HepG2 (cell line): ENCODE measurements at regions not wholly inside any gene's neighbourhood (a gene's known extent, or its start where the extent isn't known, plus 50 kb on each side); places are given as distances from the start of the nearest gene placed in this dataset.

Experiments used
- ATAC-seq: fragments of 200-7000 bp; cut with Tn5 transposase; 3 replicates; pipeline ENCODE4 v1.9.1; 2020; ENCODE audit warnings: mild to moderate bottlenecking, moderate library complexity
- BruUV-seq: library from RNA; stranded (reverse); fragments of 400-500 nt; replicated peaks from 2 replicates; lab custom pipeline; 2021; lab: Mats Ljungman, UMichigan
- CTCF ChIA-PET: fragments of 300-600 bp; formaldehyde crosslinking; extraction: SDS; loops from one replicate; lab custom pipeline; 2021; ENCODE audit warnings: low total read pairs, inconsistent platforms, low intra/inter-chr PET ratio; lab: Yijun Ruan, JAX
- POLR2A ChIA-PET: fragments of 350-600 bp; sonication (Branson Sonifier 250); formaldehyde crosslinking; loops from one replicate; lab custom pipeline; 2020; ENCODE audit warnings: antibody characterized with exemption, inconsistent platforms; lab: Yijun Ruan, JAX
- DNase-seq: peaks from one replicate; pipeline ENCODE4 v3.0.0-alpha.2; 2015; ENCODE audit warnings: low spot score
- FAIRE-seq: peaks from 3 replicates; lab custom pipeline; 2011; peaks lifted over from hg19 to GRCh38; lab: Jason Lieb, UNC
- H2AFZ ChIP-seq: one replicate; pipeline ENCODE4 v1.6.1; 2011; ENCODE audit warnings: low read length, inconsistent platforms
- H3K27ac ChIP-seq: fragments of 300-600 bp; 3 replicates; pipeline ENCODE4 v1.8.0; 2011; ENCODE audit warnings: mixed run types, mild to moderate bottlenecking, mixed read lengths, low read length, inconsistent platforms; ENCODE audit not compliant: insufficient read depth; ENCODE audit errors: extremely low read length
- H3K27me3 ChIP-seq, 2 experiments: fragments of 200-600 bp in 1 of 2; 2 replicates in 1 of 2; 3 replicates in 1 of 2; pipeline versions ENCODE4 v1.6.0 to v1.8.0; 2011; ENCODE audit warnings: low read length in 2 of 2, mild to moderate bottlenecking in 2 of 2, moderate library complexity in 2 of 2, inconsistent platforms in 1 of 2; ENCODE audit not compliant: insufficient read depth in 2 of 2, control insufficient read depth in 1 of 2
- H3K36me3 ChIP-seq, 2 experiments: fragments of 200-600 bp in 1 of 2; replicated peaks in 1 of 2; 2 replicates in 1 of 2; 3 replicates in 1 of 2; pipeline versions ENCODE4 v1.5.1 to v1.8.0; 2011; ENCODE audit warnings: low read length in 2 of 2, inconsistent platforms in 1 of 2; ENCODE audit not compliant: insufficient read depth in 2 of 2, control insufficient read depth in 1 of 2
- H3K4me1 ChIP-seq: 2 replicates; pipeline ENCODE4 v1.5.1; 2012; ENCODE audit warnings: low read length, inconsistent platforms; ENCODE audit not compliant: insufficient read depth
- H3K4me2 ChIP-seq: 2 replicates; pipeline ENCODE4 v1.6.0; 2011; ENCODE audit warnings: low read depth, low read length, inconsistent platforms
- H3K4me3 ChIP-seq, 3 experiments: fragments of 200-600 bp in 1 of 3; sonication (generic), shearing (Covaris generic) in 1 of 3; replicated peaks in 1 of 3; 2 replicates each; pipeline ENCODE4 v1.5.1; 2011 to 2016; ENCODE audit warnings: low read length in 3 of 3, inconsistent platforms in 2 of 3, low read depth in 2 of 3, mild to moderate bottlenecking in 2 of 3, control low read depth in 1 of 3, mixed read lengths in 1 of 3; ENCODE audit not compliant: insufficient read depth in 1 of 3
- H3K79me2 ChIP-seq: one replicate; pipeline ENCODE4 v1.6.1; 2011; ENCODE audit warnings: low read length, inconsistent platforms; ENCODE audit not compliant: insufficient read depth
- H3K9ac ChIP-seq: 2 replicates; pipeline ENCODE4 v1.6.0; 2011; ENCODE audit warnings: mild to moderate bottlenecking, low read depth, low read length, inconsistent platforms; ENCODE audit not compliant: insufficient read depth
- H3K9me3 ChIP-seq: 2 replicates; pipeline ENCODE4 v1.5.1; 2012; ENCODE audit warnings: mild to moderate bottlenecking, low read length
- H4K20me1 ChIP-seq: 2 replicates; pipeline ENCODE4 v1.6.0; 2011; ENCODE audit warnings: inconsistent platforms, mild to moderate bottlenecking, low read length, moderate library complexity; ENCODE audit not compliant: insufficient read depth
- ATF6 ChIP-seq: sonication (generic); formaldehyde crosslinking; conservative IDR thresholded peaks from 2 replicates; pipeline ENCODE4 v1.4.0; 2020; ENCODE audit warnings: missing genetic modification reagents
- HDAC2 ChIP-seq: sonication (generic); formaldehyde crosslinking; IDR thresholded peaks from 2 replicates; pipeline ENCODE4 v1.4.0; 2020; ENCODE audit warnings: missing genetic modification reagents
- MLLT10 ChIP-seq: sonication (generic); formaldehyde crosslinking; IDR thresholded peaks from 2 replicates; pipeline ENCODE4 v1.4.0; 2020; ENCODE audit warnings: missing genetic modification reagents
- SRSF1 ChIP-seq: fragments of 200-400 bp; formaldehyde crosslinking; optimal IDR thresholded peaks from 2 replicates; pipeline ENCODE3; 2017; ENCODE audit warnings: mild to moderate bottlenecking, low read depth, low read length, moderate library complexity
- TFDP1 ChIP-seq: IDR thresholded peaks from 2 replicates; pipeline ENCODE4 v1.6.1; 2016; ENCODE audit warnings: missing compliant biosample characterization, missing genetic modification reagents, borderline replicate concordance
- THYN1 ChIP-seq: sonication (generic); formaldehyde crosslinking; IDR thresholded peaks from 2 replicates; pipeline ENCODE4 v1.8.1; 2023; ENCODE audit warnings: low read depth, mild to moderate bottlenecking, moderate library complexity, missing genetic modification reagents, borderline replicate concordance
- TIGD3 ChIP-seq: sonication (generic); formaldehyde crosslinking; IDR thresholded peaks from 2 replicates; pipeline ENCODE4 v1.5.1; 2020; ENCODE audit warnings: mild to moderate bottlenecking, missing genetic modification reagents, borderline replicate concordance
- U2AF1 ChIP-seq: fragments of 200-400 bp; formaldehyde crosslinking; optimal IDR thresholded peaks from 2 replicates; pipeline ENCODE3; 2017; ENCODE audit warnings: mild to moderate bottlenecking, low read depth, low read length
- ZNF414 ChIP-seq: sonication (generic); formaldehyde crosslinking; IDR thresholded peaks from 2 replicates; pipeline ENCODE4 v1.5.0; 2020; ENCODE audit warnings: missing genetic modification reagents
- ZNF577 ChIP-seq: sonication (generic); formaldehyde crosslinking; IDR thresholded peaks from 2 replicates; pipeline ENCODE4 v1.4.0; 2020; ENCODE audit warnings: mild to moderate bottlenecking, low read depth, missing genetic modification reagents, borderline replicate concordance
- ZSCAN30 ChIP-seq: sonication (generic); formaldehyde crosslinking; IDR thresholded peaks from 2 replicates; pipeline ENCODE4 v1.5.0; 2020; ENCODE audit warnings: mild to moderate bottlenecking, missing genetic modification reagents
- WGBS: methylation state at CpG from one replicate; pipeline ENCODE4 v1.1.6; 2017; ENCODE audit warnings: low lambda C conversion rate; 5-methylcytosine and 5-hydroxymethylcytosine counted together
- in situ Hi-C: cut with HindIII; loops from 2 replicates; pipeline ENCODE4 v1.10.0; 2017; ENCODE audit warnings: low pct_unique_long_range_greater_than_20kb; ENCODE audit not compliant: extremely low pct_ligation_motif_present
- intact Hi-C: fragments of 100-400 bp; cut with micrococcal nuclease; formaldehyde crosslinking; loops from one replicate; pipeline ENCODE4 v1.10.0; 2022; ENCODE audit not compliant: unreplicated experiment
- TF ChIP-seq, protein P1 (sequence below): fragments of 450-650 bp; IDR thresholded peaks from 2 replicates; pipeline ENCODE4 v1.6.1; 2016

- DNase-seq (no peak), ATAC-seq (no peak), FAIRE-seq (no peak)
- in situ Hi-C loops = no loop called here
- no peak overlapping the region for H3K4me3 ChIP-seq
- H3K9me3 ChIP-seq = peaks cover 83% of the 10 kb centered on the region
- no peak overlapping the region for H3K4me2 ChIP-seq
- no TSS peak for BruUV-seq
- WGBS = 20% methylated on average over 4 of the region's 4 CpGs
- no peak overlapping the region for H3K27ac ChIP-seq
- H3K9ac ChIP-seq = no peak overlapping the region
- POLR2A ChIA-PET = no interaction called here
- no peak for TF ChIP-seq HDAC2 (CRISPR knock-in tag)
- no peak for TF ChIP-seq ATF6 (CRISPR knock-in tag)
- no peak for TF ChIP-seq MLLT10 (CRISPR knock-in tag)
- TF ChIP-seq, all 625 proteins: peak for 0
- no peaks in the 10 kb centered on the region for H3K36me3 ChIP-seq
- intact Hi-C loops = no loop called here
- H3K27me3 ChIP-seq = no peaks in the 10 kb centered on the region
- CTCF ChIA-PET = no interaction called here
- no peaks in the 10 kb centered on the region for H4K20me1 ChIP-seq
- H2AFZ ChIP-seq = no peak overlapping the region
- no peaks in the 10 kb centered on the region for H3K4me1 ChIP-seq
- H3K79me2 ChIP-seq = no peaks in the 10 kb centered on the region
These were observed 410.8 kb downstream of the CDH11 start for GRCh38 chr16:64711026-64711425.

GRCh38 chr16:64705443-64705842 lies 416.4 kb downstream of the CDH11 start:
- DNase-seq = no peak
- no TSS peak for BruUV-seq
- H3K27ac ChIP-seq = no peak overlapping the region
- H3K9ac ChIP-seq = no peak overlapping the region
- H3K79me2 ChIP-seq = no peaks in the 10 kb centered on the region
- H3K4me3 ChIP-seq = no peak overlapping the region
- no peaks in the 10 kb centered on the region for H4K20me1 ChIP-seq
- H3K27me3 ChIP-seq = no peaks in the 10 kb centered on the region
- ChIA-PET POLR2A (no interaction called here), CTCF (no interaction called here)
- FAIRE-seq = no peak
- H3K4me1 ChIP-seq = no peaks in the 10 kb centered on the region
- intact Hi-C loops = no loop called here
- H3K36me3 ChIP-seq = no peaks in the 10 kb centered on the region
- H3K9me3 ChIP-seq = peaks cover 79% of the 10 kb centered on the region
- no peak overlapping the region for H2AFZ ChIP-seq
- in situ Hi-C loops = no loop called here
- H3K4me2 ChIP-seq = no peak overlapping the region
- ATAC-seq = no peak
- 2% methylated on average over 2 of the region's 2 CpGs for WGBS
- TF ChIP-seq TIGD3 (CRISPR knock-in tag) (no peak), ZSCAN30 (CRISPR knock-in tag) (no peak), THYN1 (CRISPR knock-in tag) (no peak), ZNF414 (CRISPR knock-in tag) (no peak), U2AF1 (no peak), ZNF577 (CRISPR knock-in tag) (no peak), SRSF1 (no peak), TFDP1 (CRISPR knock-in tag) (no peak)
- TF ChIP-seq, protein P1, sequence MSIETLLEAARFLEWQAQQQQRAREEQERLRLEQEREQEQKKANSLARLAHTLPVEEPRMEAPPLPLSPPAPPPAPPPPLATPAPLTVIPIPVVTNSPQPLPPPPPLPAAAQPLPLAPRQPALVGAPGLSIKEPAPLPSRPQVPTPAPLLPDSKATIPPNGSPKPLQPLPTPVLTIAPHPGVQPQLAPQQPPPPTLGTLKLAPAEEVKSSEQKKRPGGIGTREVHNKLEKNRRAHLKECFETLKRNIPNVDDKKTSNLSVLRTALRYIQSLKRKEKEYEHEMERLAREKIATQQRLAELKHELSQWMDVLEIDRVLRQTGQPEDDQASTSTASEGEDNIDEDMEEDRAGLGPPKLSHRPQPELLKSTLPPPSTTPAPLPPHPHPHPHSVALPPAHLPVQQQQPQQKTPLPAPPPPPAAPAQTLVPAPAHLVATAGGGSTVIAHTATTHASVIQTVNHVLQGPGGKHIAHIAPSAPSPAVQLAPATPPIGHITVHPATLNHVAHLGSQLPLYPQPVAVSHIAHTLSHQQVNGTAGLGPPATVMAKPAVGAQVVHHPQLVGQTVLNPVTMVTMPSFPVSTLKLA = no peak
